ENCODE measurements at regions not wholly inside any gene's neighbourhood (a gene's known extent, or its start where the extent isn't known, plus 50 kb on each side); places are given as distances from the start of the nearest gene placed in this dataset.

DNA sequence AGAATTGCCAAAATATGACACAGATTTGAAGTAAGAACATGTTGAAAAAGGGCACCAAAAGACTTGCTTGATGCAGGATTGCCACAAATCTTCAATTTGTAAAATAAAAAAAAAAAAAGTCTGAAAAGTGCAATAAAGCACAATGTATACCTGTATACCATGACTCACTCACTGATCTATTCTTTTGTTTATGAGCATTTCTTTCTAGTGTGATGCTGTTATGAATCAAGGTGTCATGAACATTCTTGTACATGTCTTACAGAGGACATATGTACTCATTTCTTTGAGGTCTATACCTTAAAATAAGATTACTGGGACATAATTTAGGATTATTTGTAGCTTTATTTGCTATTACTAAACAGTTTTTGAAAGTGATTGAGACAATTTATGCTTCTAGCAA lies 464.9 kb upstream of the RBMS3 start:
- DNase-seq (ENCODE audit: low spot score) = no peak

DNA sequence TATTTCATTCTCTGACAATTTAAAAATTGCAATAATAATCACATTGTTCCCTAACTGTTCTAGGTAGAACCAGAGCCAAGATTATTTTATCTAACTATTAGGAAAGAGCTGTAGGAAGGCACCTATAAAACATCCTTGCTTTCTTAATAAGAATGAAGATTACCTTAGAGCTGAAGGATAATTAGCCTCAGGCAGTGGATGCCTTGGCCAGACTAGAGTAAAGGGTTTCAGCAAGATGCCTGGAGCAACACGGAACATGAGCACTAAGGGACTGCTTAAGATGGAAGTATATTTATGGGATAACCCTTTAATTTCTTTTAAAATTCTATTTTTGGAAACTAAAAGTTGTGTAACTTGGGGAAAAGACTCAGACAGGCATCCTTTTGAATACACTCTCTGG lies 456.6 kb upstream of the RBMS3 start:
- DNase-seq (ENCODE audit: low spot score) = no peak

- no peak for DNase-seq (ENCODE audit: low spot score)
These were observed 454.0 kb upstream of the RBMS3 start for GRCh38 chr3:28826840-28827239.

- DNase-seq (ENCODE audit: low spot score) = no peak
These were observed 445.6 kb upstream of the RBMS3 start for GRCh38 chr3:28835249-28835648.

GRCh38 chr3:28835751-28836150 lies 445.1 kb upstream of the RBMS3 start:
- DNase-seq (ENCODE audit: low spot score) = peak; percentile 44

- no peak for DNase-seq (ENCODE audit: low spot score)
These were observed 444.7 kb upstream of the RBMS3 start for GRCh38 chr3:28836199-28836598.

DNA sequence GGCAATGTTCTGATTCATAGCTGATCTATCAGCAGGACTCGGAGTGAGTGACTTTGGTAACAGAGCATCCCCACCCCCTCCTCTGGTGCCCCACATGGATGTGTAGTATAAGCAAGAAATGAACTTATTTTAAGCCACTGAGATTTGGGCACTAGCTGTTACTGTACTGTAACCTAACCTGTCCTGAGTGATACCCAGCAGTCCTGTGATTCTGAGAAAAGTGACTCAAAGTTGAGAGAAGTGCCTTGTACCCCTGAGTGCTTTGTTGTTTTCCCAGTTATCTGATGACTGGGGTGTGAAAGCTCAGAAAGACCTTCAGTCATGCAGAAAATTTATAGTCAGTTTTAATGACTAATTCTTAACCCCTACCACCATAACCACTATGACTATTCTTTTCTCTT lies 439.9 kb upstream of the RBMS3 start:
- DNase-seq (ENCODE audit: low spot score) = no peak

DNA sequence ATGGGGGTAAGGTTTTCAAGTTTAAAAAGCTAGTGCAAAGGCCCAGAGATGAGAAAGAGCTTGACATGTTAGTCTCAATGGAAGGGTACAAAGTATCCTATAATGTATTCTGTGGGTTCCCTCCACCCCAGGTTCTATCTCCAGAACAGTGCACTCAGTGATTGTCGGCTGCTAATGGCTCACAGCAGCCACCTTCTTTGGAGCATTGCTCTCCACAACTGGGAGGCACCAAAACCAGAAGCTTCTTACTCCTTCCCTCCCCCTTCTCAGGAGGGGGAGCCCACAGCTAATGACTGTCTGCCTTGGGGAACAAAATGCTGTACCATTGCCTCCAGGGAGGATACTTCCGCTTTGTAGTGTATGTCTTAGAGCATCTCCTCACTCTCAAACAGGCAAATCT lies 439.4 kb upstream of the RBMS3 start:
- DNase-seq (ENCODE audit: low spot score) = no peak

DNA sequence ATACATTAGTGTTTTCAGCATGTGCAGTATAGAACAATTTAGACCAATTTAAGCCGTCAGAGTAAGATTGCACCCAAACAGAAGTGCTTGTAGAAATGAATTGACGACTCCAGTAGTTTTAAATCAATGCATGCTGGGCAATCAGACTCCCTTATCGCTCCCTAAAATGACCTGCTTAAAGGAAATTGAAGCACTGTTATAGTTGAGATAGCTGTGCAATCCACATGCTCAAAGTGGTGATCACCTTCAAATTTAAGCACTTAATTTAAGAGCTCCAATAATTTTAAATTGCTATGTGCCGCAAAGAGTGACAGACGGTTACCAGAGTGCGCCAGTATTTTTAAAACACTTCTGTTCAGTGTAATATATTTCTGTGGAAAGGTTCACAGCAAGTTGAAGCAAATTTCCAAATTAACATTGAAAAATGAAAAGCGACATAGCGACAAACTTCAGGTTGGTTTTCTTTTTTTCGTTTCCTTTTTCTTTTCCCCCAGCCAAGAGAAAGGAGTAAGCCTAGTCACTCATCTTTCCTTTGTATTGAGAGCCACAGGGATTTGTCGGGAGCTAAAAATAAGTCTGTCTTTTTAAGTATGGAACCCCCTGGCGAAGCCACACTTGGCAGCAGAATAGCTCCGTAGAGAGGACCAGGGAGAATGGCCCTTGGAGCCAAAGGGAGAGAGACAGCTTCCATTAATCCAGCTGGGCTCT lies 436.4 kb upstream of the RBMS3 start:
- no peak for DNase-seq (ENCODE audit: low spot score)

- DNase-seq (ENCODE audit: low spot score) = no peak
These were observed 435.9 kb upstream of the RBMS3 start for GRCh38 chr3:28845006-28845324.

- DNase-seq (ENCODE audit: low spot score) = no peak
These were observed 433.8 kb upstream of the RBMS3 start for GRCh38 chr3:28846971-28847478.

DNA sequence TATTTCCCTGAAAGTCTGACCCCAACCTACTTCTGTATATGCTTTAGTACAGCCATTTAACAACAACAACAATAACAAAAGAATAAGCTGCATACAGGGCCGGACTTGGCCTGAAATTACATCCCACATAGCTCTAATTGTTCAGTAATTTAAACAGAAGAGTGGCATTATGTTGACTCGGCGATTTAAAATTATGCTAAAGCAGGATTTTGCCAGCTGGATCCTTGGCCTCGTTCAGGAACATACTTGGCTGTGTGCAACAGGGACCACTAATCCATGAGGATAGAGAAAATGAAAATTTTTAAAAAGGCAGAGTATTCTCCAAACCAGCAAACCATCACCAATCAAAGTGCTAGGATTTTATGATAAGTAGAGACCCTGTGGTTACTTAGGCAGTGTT lies 433.1 kb upstream of the RBMS3 start:
- no peak for DNase-seq (ENCODE audit: low spot score)

DNA sequence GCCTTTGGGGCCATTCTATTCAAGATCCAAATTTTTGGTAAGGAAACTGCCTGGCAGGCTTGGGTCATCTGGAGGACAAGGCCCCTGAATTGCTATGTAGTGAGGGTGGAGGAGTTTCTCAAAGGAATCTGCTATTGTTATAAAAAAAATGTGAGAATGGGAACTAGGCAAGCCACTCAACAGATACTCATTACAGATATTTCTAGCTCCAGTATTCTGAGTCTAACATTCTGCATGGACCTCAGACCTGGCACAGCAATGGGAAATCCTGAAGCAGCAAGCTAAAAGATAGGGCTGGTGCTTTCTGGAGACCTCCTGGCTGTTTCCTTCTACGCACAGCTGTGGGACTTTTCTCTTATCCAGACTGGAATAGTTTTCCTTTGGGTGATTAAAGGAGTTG lies 430.7 kb upstream of the RBMS3 start:
- no peak for DNase-seq (ENCODE audit: low spot score)

DNA sequence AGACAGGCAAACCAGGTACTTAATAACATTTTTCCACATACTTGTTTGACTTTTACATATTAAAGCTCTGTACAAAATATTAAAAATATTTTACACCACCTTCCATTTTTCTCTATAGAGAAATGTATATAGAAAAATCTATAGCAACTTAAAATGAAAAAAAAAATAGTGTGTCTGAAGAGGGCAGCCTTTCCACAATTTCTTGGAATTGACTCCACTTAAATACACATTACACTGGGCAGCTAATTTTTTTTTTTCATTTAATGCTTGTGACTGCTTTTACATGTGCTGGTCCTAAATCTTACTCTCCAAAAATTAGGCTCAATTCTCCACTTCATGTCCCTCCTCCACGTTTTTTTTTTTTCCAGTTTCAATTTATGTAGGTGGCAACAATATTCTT lies 427.0 kb upstream of the RBMS3 start:
- DNase-seq (ENCODE audit: low spot score) = no peak

- no peak for DNase-seq (ENCODE audit: low spot score)
These were observed 424.1 kb upstream of the RBMS3 start for GRCh38 chr3:28856796-28857195.

DNA sequence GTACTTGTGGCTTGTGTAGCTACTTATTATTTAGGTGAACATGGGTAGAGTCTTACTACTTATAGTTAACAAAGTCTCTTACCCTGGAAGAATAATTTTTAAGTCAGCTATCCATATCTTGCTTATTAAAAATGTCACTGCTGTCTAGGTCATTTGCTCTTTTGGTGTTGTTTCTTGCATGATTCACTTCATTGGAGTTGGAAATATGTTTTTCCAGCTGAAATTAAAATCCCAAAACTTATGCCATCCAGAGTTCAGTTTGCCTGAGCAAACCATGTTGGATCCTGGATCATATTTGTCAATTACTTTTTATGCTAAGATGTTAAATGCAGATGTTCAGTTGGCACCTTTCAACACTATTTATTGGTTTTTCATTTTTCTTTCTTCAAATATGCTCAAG lies 421.0 kb upstream of the RBMS3 start:
- no peak for DNase-seq (ENCODE audit: low spot score)

GRCh38 chr3:28860307-28860706 lies 420.6 kb upstream of the RBMS3 start:
- no peak for DNase-seq (ENCODE audit: low spot score)

- DNase-seq (ENCODE audit: low spot score) = no peak
These were observed 417.7 kb upstream of the RBMS3 start for GRCh38 chr3:28863186-28863585.

- no peak for DNase-seq (ENCODE audit: low spot score)
These were observed 413.0 kb upstream of the RBMS3 start for GRCh38 chr3:28867836-28868235.

DNA sequence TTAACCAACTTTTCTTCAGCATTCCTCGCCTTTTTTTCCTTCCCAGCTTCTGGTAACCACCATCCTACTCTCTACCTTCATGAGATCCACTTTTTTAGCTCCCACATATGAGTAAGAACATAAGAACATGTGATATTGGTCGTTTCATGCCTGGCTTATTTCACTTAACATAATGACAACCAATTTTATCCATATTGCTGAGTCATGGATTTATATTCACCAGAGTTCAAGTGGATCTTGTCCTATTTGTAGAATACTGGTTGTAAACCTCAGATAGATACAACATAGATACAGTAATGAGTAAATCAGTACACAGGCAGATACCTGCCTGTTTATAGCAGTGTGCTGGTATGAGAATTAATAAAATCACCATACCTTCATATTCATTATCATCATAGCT lies 412.0 kb upstream of the RBMS3 start:
- no peak for DNase-seq (ENCODE audit: low spot score)

DNA sequence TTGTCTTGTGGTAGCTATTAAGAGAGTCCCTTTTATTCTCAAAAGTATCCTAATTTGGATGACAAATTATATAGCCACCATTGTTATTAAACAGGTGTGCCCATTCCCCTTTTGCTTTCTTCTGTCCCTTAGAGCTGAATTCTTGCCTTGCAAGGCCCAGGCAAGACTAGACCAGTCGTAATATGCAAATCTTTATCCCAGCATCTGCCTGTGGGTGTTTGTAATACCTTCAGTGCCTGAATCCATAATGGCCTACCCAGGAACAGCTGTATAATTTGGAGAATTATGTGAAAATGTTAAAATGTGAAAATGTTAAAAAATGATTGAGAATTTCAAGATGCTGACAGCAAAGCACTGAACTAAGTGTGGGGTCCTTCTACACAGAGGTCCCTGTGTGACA lies 403.0 kb upstream of the RBMS3 start:
- no peak for DNase-seq (ENCODE audit: low spot score)

GRCh38 chr3:28890373-28890772 lies 390.5 kb upstream of the RBMS3 start:
- DNase-seq (ENCODE audit: low spot score) = no peak

GRCh38 chr3:28891485-28891884 lies 389.4 kb upstream of the RBMS3 start:
- no peak for DNase-seq (ENCODE audit: low spot score)

GRCh38 chr3:28900301-28900700 lies 380.6 kb upstream of the RBMS3 start:
- no peak for DNase-seq (ENCODE audit: low spot score)

DNA sequence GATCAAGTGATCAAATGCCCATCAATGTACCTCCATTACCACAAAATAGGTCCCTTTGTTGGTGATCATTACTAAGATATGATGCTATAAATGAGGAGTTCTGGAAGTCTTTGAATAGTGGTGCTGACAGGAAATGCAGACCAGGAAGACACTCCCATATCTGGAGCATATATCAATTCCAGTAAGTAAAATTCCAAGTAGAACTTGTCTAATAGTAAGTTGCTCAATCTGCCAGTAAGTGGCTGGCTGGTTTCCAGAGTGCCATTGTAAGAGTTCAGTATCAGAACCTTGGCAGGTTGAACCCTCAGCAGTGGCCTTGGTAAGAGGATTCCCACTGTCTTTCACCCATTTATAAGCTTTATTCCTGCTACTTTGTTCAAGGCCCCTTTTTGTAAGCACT lies 379.9 kb upstream of the RBMS3 start:
- no peak for DNase-seq (ENCODE audit: low spot score)
